Fibroblast of lung (primary cell): ENCODE measurements at regions not wholly inside any gene's neighbourhood (a gene's known extent, or its start where the extent isn't known, plus 50 kb on each side); places are given as distances from the start of the nearest gene placed in this dataset.

ENCODE experiments used
- DNase-seq, 2 donors: peaks; one replicate each; pipeline versions ENCODE4 v3.0.0 to v3.0.0-alpha.2; 2010; ENCODE audit warnings: low read depth in 2 of 2
- H2AFZ ChIP-seq: 2 replicates; pipeline ENCODE4 v1.5.1; 2012; ENCODE audit warnings: low read length, control low read depth, inconsistent platforms
- H3K27ac ChIP-seq: 2 replicates; pipeline ENCODE4 v1.5.1; 2011; ENCODE audit warnings: low read length, control low read depth; ENCODE audit not compliant: insufficient read depth
- H3K27me3 ChIP-seq: 2 replicates; pipeline ENCODE4 v1.5.1; 2011; ENCODE audit warnings: mild to moderate bottlenecking, low read length; ENCODE audit not compliant: control insufficient read depth, insufficient read depth
- H3K36me3 ChIP-seq: 2 replicates; pipeline ENCODE4 v1.5.1; 2011; ENCODE audit warnings: low read length; ENCODE audit not compliant: control insufficient read depth, insufficient read depth
- H3K4me1 ChIP-seq: 2 replicates; pipeline ENCODE4 v1.5.1; 2011; ENCODE audit warnings: low read length; ENCODE audit not compliant: control insufficient read depth, insufficient read depth; ENCODE audit errors: extremely low read depth
- H3K4me2 ChIP-seq: 2 replicates; pipeline ENCODE4 v1.5.1; 2011; ENCODE audit warnings: low read length, control low read depth; ENCODE audit not compliant: insufficient read depth; ENCODE audit errors: extremely low read depth
- H3K4me3 ChIP-seq, 4 experiments: fragments of 200-600 bp in 1 of 4; sonication (generic) in 1 of 4; replicated peaks in 1 of 4; 2 replicates each; pipeline ENCODE4 v1.5.1; 2011 to 2016; ENCODE audit warnings: low read length in 4 of 4, low read depth in 3 of 4, mild to moderate bottlenecking in 3 of 4, control low read depth in 2 of 4, inconsistent platforms in 1 of 4, mixed read lengths in 1 of 4; ENCODE audit not compliant: insufficient read depth in 1 of 4; ENCODE audit errors: control extremely low read depth in 1 of 4
- H3K79me2 ChIP-seq: 2 replicates; pipeline ENCODE4 v1.5.1; 2012; ENCODE audit warnings: mild to moderate bottlenecking, low read length, inconsistent platforms; ENCODE audit not compliant: control insufficient read depth, insufficient read depth
- H3K9ac ChIP-seq: 2 replicates; pipeline ENCODE4 v1.5.1; 2011; ENCODE audit warnings: mild to moderate bottlenecking, low read length, control low read depth; ENCODE audit not compliant: insufficient read depth
- H3K9me3 ChIP-seq: 2 replicates; pipeline ENCODE4 v1.5.1; 2012; ENCODE audit warnings: low read depth, low read length; ENCODE audit not compliant: control insufficient read depth, insufficient read depth
- H4K20me1 ChIP-seq: 2 replicates; pipeline ENCODE4 v1.5.1; 2011; ENCODE audit warnings: low read length; ENCODE audit not compliant: control insufficient read depth, insufficient read depth; ENCODE audit errors: extremely low read depth
- EZH2 ChIP-seq: IDR thresholded peaks from 2 replicates; pipeline ENCODE4 v1.5.1; 2012; ENCODE audit warnings: low read length, control low read depth, mild to moderate bottlenecking; ENCODE audit errors: missing control alignments
- TF ChIP-seq, protein P1 (sequence below), 2 donors: IDR thresholded peaks in 1 of 2; conservative IDR thresholded peaks in 1 of 2; 1 replicate in 1 of 2; 2 replicates in 1 of 2; pipeline ENCODE4 v1.5.1; 2011 to 2012; ENCODE audit warnings: low read length in 2 of 2, control low read depth in 1 of 2, inconsistent platforms in 1 of 2, low read depth in 1 of 2, mild to moderate bottlenecking in 1 of 2

GRCh38 chr5:135238622-135239452 lies 160.2 kb downstream of the MACROH2A1 start:
- Histone ChIP-seq H4K20me1 (no peaks in the 10 kb centered on the region), H3K4me3 (no peak overlapping the region), H3K9ac (no peak overlapping the region), H3K27ac (no peak overlapping the region), H2AFZ (no peak overlapping the region), H3K9me3 (no peaks in the 10 kb centered on the region), H3K4me2 (no peak overlapping the region), H3K36me3 (no peaks in the 10 kb centered on the region), H3K4me1 (peaks cover 23% of the 10 kb centered on the region), H3K27me3 (no peaks in the 10 kb centered on the region), H3K79me2 (no peaks in the 10 kb centered on the region)
- TF ChIP-seq, protein P1, sequence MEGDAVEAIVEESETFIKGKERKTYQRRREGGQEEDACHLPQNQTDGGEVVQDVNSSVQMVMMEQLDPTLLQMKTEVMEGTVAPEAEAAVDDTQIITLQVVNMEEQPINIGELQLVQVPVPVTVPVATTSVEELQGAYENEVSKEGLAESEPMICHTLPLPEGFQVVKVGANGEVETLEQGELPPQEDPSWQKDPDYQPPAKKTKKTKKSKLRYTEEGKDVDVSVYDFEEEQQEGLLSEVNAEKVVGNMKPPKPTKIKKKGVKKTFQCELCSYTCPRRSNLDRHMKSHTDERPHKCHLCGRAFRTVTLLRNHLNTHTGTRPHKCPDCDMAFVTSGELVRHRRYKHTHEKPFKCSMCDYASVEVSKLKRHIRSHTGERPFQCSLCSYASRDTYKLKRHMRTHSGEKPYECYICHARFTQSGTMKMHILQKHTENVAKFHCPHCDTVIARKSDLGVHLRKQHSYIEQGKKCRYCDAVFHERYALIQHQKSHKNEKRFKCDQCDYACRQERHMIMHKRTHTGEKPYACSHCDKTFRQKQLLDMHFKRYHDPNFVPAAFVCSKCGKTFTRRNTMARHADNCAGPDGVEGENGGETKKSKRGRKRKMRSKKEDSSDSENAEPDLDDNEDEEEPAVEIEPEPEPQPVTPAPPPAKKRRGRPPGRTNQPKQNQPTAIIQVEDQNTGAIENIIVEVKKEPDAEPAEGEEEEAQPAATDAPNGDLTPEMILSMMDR (conservative IDR thresholded peaks at IDR 0.05 in 1 of 2, IDR thresholded peaks at IDR 0.05 in 1 of 2; ENCODE audit: low read depth in 1 of 2, low read length in 2 of 2), result no peak
- TF ChIP-seq EZH2, result no peak
- DNase-seq, result no peak

DNA sequence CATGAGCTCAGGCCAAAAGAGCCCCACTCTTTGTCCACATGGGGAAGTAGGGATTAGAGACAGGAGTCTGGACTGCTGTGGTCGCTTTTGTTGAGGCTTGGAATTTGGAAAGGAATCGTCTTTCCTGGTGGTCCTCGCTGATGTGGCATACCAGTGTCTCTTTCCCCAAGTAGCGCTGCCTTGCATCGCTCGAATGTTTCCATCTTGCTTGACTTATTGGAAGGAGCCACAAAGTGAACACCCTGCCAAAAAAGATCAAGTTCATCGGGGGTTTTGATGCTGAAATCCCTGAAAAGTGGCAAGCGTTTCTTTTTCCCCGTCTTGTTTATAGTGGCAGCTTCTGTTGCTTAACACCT lies 161.3 kb downstream of the MACROH2A1 start:
- TF ChIP-seq EZH2, result no peak
- TF ChIP-seq, protein P1 (conservative IDR thresholded peaks at IDR 0.05 in 1 of 2, IDR thresholded peaks at IDR 0.05 in 1 of 2; ENCODE audit: low read depth in 1 of 2, low read length in 2 of 2), result no peak
- Histone ChIP-seq H3K9me3 (no peaks in the 10 kb centered on the region), H3K27ac (no peak overlapping the region), H2AFZ (no peak overlapping the region), H3K79me2 (no peaks in the 10 kb centered on the region), H3K4me2 (no peak overlapping the region), H4K20me1 (no peaks in the 10 kb centered on the region), H3K27me3 (no peaks in the 10 kb centered on the region), H3K4me3 (no peak overlapping the region), H3K9ac (no peak overlapping the region), H3K4me1 (peaks cover 21% of the 10 kb centered on the region), H3K36me3 (no peaks in the 10 kb centered on the region)
- no peak for DNase-seq

GRCh38 chr5:135236908-135237747 lies 161.9 kb downstream of the MACROH2A1 start:
- Histone ChIP-seq H3K4me1 (peaks cover 15% of the 10 kb centered on the region), H3K9me3 (no peaks in the 10 kb centered on the region), H2AFZ (no peak overlapping the region), H3K4me2 (no peak overlapping the region), H3K9ac (no peak overlapping the region), H3K36me3 (no peaks in the 10 kb centered on the region), H4K20me1 (no peaks in the 10 kb centered on the region), H3K27ac (no peak overlapping the region), H3K27me3 (no peaks in the 10 kb centered on the region), H3K4me3 (no peak overlapping the region), H3K79me2 (no peaks in the 10 kb centered on the region)
- TF ChIP-seq EZH2, result no peak
- TF ChIP-seq, protein P1 (conservative IDR thresholded peaks at IDR 0.05 in 1 of 2, IDR thresholded peaks at IDR 0.05 in 1 of 2; ENCODE audit: low read depth in 1 of 2, low read length in 2 of 2), result no peak
- peak in 1 of 2 donors; percentile 32 for DNase-seq
